Activated T-helper 9 cell treated with anti-CD3 and anti-CD28 coated beads, Interleukin-2, amount 50 U/mL, for 16 hours (primary cell): ENCODE measurements at regions not wholly inside any gene's neighbourhood (a gene's known extent, or its start where the extent isn't known, plus 50 kb on each side); places are given as distances from the start of the nearest gene placed in this dataset.

Experiments
- DNase-seq: peaks from one replicate; pipeline ENCODE4 v3.0.0-alpha.2; 2020; ENCODE audit warnings: low read depth

- DNase-seq, result peak; percentile 60
Measured at GRCh38 chr6:26312501-26313397, 52.2 kb upstream of the BTN3A2 start.
